Kidney tubule cell (primary cell): ENCODE measurements at regions not wholly inside any gene's neighbourhood (a gene's known extent, or its start where the extent isn't known, plus 50 kb on each side); places are given as distances from the start of the nearest gene placed in this dataset.

Source experiments
- DNase-seq: peaks from one replicate; pipeline ENCODE4 v3.0.0-alpha.2; 2018; ENCODE audit warnings: low spot score

GRCh38 chr6:169891421-169891820 lies 140.0 kb downstream of the ERMARD start:
- no peak for DNase-seq

GRCh38 chr6:169890901-169891300 lies 139.5 kb downstream of the ERMARD start:
- DNase-seq, result no peak

DNA sequence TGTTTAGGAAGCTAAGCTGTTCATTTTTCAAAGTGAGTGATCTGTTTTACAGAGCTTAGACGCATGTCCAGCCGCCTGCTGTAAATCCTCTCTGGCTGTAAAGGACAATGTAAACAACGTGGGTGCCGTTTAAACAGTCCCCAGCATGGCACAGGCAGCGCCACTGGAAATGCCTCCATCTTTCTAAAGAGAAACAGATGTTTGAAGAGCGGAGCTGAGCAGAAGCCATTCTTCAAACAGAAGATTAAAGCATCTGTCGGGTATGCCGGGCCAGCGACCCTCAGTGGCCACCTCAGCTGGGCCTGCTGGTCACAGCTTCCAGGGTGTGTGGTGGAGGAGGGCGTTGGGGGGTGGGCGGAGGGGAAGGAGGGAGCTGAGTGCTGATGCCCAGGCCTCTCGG lies 138.6 kb downstream of the ERMARD start:
- no peak for DNase-seq

DNA sequence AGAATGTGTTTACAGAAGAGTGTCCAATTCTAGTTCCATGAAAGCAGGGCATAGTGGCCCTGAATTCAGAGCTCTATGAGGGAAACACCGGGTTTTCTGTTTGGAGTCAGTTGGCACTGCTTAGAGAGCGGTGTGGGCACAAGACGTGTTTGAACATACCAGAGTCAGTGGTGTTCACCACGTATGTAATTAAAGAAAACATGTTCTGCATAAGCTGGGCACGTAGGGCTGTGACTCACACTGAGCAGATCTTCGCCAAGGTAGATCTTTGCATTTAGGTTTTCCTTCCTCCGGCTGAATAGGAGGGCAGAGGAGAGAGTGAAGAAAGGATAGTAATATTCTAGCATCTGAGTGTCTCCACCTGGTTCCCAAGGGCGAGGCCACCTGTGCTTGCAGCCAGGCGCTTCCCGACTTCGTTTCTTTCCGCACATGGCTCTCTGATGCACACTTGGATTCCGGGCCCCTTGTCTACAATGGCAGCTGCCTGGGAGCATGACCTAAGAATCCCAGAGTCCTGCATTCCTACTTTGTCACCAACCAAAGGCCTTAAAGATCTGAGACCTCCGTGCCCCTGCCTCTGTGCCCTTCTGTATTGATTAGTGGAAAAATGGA lies 136.2 kb downstream of the ERMARD start:
- no peak for DNase-seq

DNA sequence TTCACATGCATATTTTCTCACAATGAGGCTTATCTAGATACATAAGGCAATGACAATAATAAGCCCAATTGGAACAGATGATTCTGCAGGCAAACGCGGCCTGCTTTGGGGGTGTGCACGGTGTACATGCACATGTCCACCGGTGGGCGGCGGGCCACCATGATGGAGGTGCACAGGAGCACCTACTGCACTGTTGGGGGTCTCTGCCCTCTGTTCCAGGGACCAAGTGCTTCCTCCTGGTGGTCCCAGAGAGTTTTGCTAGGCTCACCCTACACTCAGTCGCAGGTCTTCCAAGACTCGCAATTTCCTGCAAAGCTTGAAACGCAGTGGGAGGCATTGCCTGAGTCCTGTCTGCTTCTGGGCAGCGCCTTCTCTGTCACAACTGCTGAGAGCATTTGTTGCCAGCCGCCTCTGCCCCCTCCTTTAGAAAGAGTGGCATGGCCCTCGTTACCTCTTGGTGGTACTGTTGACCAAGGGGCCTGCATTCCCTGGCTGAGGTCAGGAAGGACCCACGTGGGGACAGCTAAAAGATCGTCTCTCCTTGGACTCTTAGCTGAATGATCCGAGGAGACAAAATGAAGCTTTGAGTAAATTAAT lies 135.3 kb downstream of the ERMARD start:
- no peak for DNase-seq

GRCh38 chr6:169885831-169886230 lies 134.4 kb downstream of the ERMARD start:
- DNase-seq, result no peak

GRCh38 chr6:169885131-169885530 lies 133.7 kb downstream of the ERMARD start:
- no peak for DNase-seq

- DNase-seq, result no peak
Measured at GRCh38 chr6:169884158-169884557, 132.7 kb downstream of the ERMARD start.

DNA sequence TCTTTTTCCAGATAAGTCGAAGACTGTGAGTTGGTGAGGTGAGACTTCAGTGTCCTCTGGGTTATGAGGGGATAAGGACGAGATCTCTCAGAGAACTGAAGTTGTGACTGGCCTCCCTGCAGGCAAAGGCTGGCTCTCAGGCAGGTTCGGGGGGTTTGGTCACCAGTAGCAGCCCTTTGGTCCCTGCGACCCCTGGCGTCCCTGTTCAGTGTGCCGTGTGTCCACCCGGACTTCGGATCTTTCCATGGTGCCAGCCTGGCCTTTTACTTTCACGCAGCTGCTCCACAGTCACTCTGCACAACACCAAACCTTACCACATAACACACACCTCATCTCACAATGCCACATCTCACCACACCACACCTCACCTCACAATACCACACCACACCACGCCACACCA lies 131.9 kb downstream of the ERMARD start:
- DNase-seq, result no peak

DNA sequence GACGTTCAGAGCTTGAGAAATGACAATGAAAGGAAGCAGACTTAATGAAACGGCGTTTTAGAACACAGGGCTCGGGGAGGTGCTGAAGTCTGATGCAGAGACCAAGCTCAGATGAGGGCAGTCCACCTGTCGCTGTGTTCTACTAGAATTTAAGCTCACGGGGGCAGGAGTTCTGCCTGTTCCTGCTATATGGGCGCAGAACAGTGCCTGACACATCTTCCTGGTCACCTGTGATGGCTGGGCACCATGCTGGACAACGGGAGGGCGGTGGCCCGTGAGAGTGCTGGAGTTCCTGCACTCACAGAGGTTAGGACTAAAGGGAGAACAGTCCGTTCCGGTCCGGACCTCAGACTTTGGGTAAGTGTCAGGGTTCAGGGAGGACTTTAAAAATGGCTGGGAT lies 130.6 kb downstream of the ERMARD start:
- DNase-seq, result no peak

- DNase-seq, result no peak
Measured at GRCh38 chr6:169881398-169881797, 130.0 kb downstream of the ERMARD start.

- DNase-seq, result no peak
Measured at GRCh38 chr6:169880516-169880915, 129.1 kb downstream of the ERMARD start.

GRCh38 chr6:169869301-169869700 lies 117.9 kb downstream of the ERMARD start:
- no peak for DNase-seq

DNA sequence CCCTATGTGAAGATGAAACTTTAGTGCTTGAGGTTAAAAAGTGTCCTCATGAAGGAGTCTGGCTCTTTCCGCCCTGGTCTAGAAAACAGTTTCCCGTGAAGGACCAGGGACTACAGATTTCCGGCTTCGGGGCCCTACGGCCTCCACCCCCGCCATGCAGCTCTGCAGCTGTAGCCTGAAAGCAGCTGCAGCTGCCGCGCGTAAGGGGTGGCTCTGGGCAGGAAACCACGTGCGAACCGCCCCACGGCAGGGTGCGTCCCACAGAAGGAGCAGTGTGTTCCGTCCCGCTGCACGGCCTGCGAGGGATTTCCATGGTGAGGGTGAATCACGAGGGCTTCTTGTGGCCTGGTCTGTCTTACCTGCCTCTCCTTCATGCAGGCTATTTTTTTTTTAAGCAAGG lies 117.0 kb downstream of the ERMARD start:
- no peak for DNase-seq

DNA sequence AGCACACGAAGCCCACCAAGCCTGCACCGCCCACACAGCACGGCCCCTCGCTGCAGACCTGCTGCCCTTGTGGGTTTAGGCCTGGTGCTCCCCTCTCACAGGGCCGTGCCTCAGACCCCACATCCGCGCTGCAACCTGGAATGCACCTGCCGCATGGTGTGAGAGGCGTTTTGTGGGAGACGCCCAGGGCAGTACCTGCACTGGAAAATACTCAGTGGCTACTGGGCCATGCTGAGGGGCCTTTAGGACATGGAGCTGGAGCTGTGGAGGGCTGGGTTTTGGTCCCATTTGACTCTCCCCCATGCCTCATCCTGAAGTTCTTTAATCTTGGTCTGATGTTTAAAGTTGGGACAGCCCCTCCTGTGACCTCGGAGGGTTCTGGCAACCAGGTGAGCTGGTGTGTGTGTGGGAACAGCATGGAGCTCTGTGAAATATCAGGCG lies 116.3 kb downstream of the ERMARD start:
- no peak for DNase-seq

DNA sequence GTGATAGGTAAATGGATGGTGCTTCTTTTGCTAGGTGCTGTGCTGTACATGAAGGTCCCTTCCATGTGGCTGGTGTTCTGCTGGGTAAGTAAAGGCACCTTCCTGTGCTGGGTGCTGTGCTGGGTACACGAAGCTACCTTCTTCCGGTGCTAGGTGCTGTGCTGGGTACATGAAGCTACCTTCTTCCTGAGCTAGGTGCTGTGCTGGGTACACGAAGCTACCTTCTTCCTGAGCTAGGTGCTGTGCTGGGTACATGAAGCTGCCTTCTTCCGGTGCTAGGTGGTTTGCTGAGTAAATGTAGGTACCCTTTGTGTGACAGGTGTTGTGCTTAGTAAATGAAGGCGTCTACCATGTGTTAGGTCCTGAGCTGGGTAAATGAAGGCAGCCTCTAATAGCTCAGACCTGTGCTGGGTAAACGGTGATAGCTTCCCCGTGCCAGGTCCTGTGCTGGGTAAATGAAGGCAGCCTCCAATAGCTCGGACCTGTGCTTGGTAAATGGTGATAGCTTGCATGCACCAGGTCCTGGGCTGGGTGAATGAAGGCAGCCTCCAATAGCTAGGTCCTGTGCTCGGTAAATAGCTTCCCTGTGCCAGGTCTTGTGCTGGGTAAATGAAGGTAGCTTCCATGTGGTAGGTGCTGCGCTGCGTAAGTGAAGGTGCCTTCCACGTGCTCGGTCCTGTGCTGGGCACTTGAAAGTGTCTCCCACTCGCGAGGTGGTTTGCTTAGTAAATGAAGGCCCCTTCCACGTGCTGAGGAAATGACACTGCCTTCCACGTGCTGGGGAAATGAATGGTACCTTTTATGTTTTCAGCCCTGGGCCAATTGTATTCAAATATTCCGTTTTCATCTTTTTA lies 115.5 kb downstream of the ERMARD start:
- DNase-seq, result no peak

GRCh38 chr6:169866140-169866534 lies 114.7 kb downstream of the ERMARD start:
- no peak for DNase-seq

- no peak for DNase-seq
Measured at GRCh38 chr6:169865346-169866139, 114.1 kb downstream of the ERMARD start.

DNA sequence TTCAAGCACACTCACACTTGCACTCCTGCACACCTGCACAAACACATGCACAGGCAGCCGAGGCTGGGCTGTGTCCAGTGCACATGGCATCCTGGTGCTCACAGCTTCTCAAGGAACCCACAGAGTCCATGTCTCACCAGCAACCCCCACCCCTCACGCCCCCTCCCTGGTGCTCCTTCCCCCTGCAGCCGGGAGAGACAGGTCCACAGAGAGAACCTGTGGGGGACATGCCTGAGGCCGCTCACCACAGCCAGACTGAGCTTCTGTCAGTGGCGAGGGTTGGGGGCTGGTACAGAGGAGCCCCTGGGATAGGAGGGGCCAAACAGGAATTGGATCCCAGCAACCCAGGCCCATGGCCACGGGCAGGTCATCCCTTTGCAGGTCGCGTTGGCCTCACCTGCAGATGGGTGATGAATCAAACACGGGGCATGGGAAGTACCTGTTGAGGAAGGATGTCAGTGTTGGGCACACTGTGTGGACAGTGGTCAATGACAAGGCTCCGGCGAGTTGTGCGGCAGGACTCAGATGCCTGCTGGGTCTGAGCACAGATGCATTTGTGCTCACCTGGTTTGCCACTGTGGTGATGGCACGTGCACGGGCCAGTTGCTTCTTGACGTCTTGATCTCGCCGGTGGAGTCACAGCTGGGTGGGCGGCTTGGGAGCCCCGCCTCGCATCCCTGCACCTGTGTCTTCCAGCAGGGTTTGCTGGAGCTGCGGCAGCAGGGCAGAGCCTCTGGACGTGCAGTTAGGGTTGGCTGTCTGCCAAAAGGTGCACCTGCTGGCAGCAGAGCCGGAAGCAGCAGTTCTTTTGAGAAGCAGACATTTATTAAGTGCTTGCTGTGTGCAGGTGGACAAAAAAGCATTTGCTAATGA lies 113.0 kb downstream of the ERMARD start:
- peak; percentile 28 for DNase-seq

- no peak for DNase-seq
Measured at GRCh38 chr6:169863710-169864109, 112.3 kb downstream of the ERMARD start.

DNA sequence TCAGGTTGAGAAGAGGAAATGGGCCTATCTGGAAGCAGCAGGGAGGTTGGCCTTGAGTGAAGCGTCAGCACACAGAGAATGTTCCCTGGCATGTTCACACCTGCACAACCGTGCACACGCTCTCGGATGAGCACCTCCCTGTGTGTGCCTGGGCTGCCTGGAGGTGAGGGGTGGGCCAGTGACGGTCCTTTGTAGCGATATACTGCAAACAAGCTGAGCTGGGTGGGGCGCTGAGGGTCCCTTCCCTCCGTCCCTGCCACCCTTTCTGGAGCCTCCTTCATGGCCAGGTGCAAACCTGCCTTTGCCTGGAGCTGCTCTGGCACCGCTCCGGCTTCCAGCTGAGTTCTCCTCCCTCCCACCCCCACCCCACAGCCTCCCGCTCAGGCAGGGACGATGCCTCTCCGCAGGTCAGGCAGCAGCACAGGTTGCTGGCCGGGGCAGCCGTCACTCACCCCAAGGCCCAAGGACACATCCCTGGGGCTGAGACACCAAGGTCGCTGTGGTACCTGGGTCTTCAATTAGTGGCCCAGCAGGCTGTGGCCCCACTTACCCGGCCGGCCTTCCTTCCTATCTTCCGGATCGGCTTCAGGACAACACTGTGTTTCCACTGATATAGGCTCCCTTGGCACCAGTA lies 111.6 kb downstream of the ERMARD start:
- no peak for DNase-seq
